ENCODE measurements at regions not wholly inside any gene's neighbourhood (a gene's known extent, or its start where the extent isn't known, plus 50 kb on each side); places are given as distances from the start of the nearest gene placed in this dataset.

GRCh38 chr3:74349015-74349414, 265.4 kb downstream of the CNTN3 start:
- Histone ChIP-seq H3K27me3 (no peaks in the 10 kb centered on the region), H3K4me3 (no peak overlapping the region), H3K27ac (no peak overlapping the region), H3K36me3 (no peaks in the 10 kb centered on the region), H3K4me1 (no peaks in the 10 kb centered on the region), H3K9me3 (no peaks in the 10 kb centered on the region)
- DNase-seq = no peak
- 16 to 61% (median 46%) methylated on average over 1 of the region's 1 CpG for WGBS, 5 donors
- TF ChIP-seq POLR2A (IDR thresholded peaks at IDR 0.05) (no peak), POLR2AphosphoS5 (IDR thresholded peaks at IDR 0.05) (no peak), EP300 (IDR thresholded peaks at IDR 0.05) (no peak), CTCF (IDR thresholded peaks at IDR 0.05) (no peak)
- intact Hi-C loops (cut with DNase I; ENCODE audit: low total_unique reads) = no loop called here

GRCh38 chr3:74347563-74348268, 266.7 kb downstream of the CNTN3 start:
- H3K36me3 ChIP-seq = no peaks in the 10 kb centered on the region
- intact Hi-C loops (cut with DNase I; ENCODE audit: low total_unique reads) = no loop called here
- H3K4me1 ChIP-seq = no peaks in the 10 kb centered on the region
- 78 to 90% (median 83%) methylated on average over 2 of the region's 2 CpGs for WGBS, 5 donors
- no peak for TF ChIP-seq POLR2AphosphoS5 (IDR thresholded peaks at IDR 0.05)
- TF ChIP-seq CTCF (IDR thresholded peaks at IDR 0.05) = no peak
- TF ChIP-seq EP300 (IDR thresholded peaks at IDR 0.05) = no peak
- TF ChIP-seq POLR2A (IDR thresholded peaks at IDR 0.05) = no peak
- no peak for DNase-seq
- H3K9me3 ChIP-seq = no peaks in the 10 kb centered on the region
- no peaks in the 10 kb centered on the region for H3K27me3 ChIP-seq
- H3K4me3 ChIP-seq = no peak overlapping the region
- no peak overlapping the region for H3K27ac ChIP-seq

- H3K4me3 ChIP-seq = no peak overlapping the region
- no peaks in the 10 kb centered on the region for H3K9me3 ChIP-seq
- no peak for DNase-seq
- no peaks in the 10 kb centered on the region for H3K36me3 ChIP-seq
- no peak for TF ChIP-seq EP300 (IDR thresholded peaks at IDR 0.05)
- TF ChIP-seq CTCF (IDR thresholded peaks at IDR 0.05) = no peak
- no peak for TF ChIP-seq POLR2A (IDR thresholded peaks at IDR 0.05)
- H3K27me3 ChIP-seq = no peaks in the 10 kb centered on the region
- intact Hi-C loops (cut with DNase I; ENCODE audit: low total_unique reads) = no loop called here
- H3K4me1 ChIP-seq = no peaks in the 10 kb centered on the region
- H3K27ac ChIP-seq = no peak overlapping the region
- WGBS, 5 donors = 80 to 86% (median 82%) methylated on average over 3 of the region's 3 CpGs
Observed at GRCh38 chr3:74346896-74347295, 267.6 kb downstream of the CNTN3 start.

- intact Hi-C loops (cut with DNase I; ENCODE audit: low total_unique reads) = no loop called here
- H3K9me3 ChIP-seq = no peaks in the 10 kb centered on the region
- WGBS, 5 donors = 73 to 93% (median 85%) methylated on average over 2 of the region's 2 CpGs
- no peaks in the 10 kb centered on the region for H3K36me3 ChIP-seq
- TF ChIP-seq POLR2AphosphoS5 (IDR thresholded peaks at IDR 0.05) = no peak
- no peak for TF ChIP-seq CTCF (IDR thresholded peaks at IDR 0.05)
- no peak for TF ChIP-seq POLR2A (IDR thresholded peaks at IDR 0.05)
- TF ChIP-seq EP300 (IDR thresholded peaks at IDR 0.05) = no peak
- H3K27me3 ChIP-seq = no peaks in the 10 kb centered on the region
- no peak overlapping the region for H3K27ac ChIP-seq
- no peaks in the 10 kb centered on the region for H3K4me1 ChIP-seq
- DNase-seq = no peak
- no peak overlapping the region for H3K4me3 ChIP-seq
Observed at GRCh38 chr3:74345701-74346100, 268.8 kb downstream of the CNTN3 start.

Measured in stomach (tissue), 8 donors.